ENCODE measurements at regions not wholly inside any gene's neighbourhood (a gene's known extent, or its start where the extent isn't known, plus 50 kb on each side); places are given as distances from the start of the nearest gene placed in this dataset.

GRCh38 chr4:126354784-126355183 is 1040.0 kb downstream of the FAT4 start:
- no peak for TF ChIP-seq POLR2A (IDR thresholded peaks at IDR 0.05)
- no peak for TF ChIP-seq CTCF (IDR thresholded peaks at IDR 0.05)
- TF ChIP-seq EP300 (IDR thresholded peaks at IDR 0.05) = no peak
